AG04449 (cell line): ENCODE measurements at regions not wholly inside any gene's neighbourhood (a gene's known extent, or its start where the extent isn't known, plus 50 kb on each side); places are given as distances from the start of the nearest gene placed in this dataset.

Experiments
- CTCF ChIA-PET: fragments of 350-600 bp; formaldehyde crosslinking; extraction: SDS; loops from one replicate; lab custom pipeline; 2021; ENCODE audit warnings: antibody characterized with exemption; lab: Yijun Ruan, JAX
- POLR2A ChIA-PET: fragments of 400-600, 350-600 bp; formaldehyde crosslinking; extraction: SDS; loops from one replicate; lab custom pipeline; 2020; ENCODE audit warnings: antibody characterized with exemption, inconsistent platforms; lab: Yijun Ruan, JAX
- DNase-seq: peaks from one replicate; pipeline ENCODE4 v3.0.0-alpha.2; 2010; ENCODE audit warnings: low read depth, low spot score
- H3K4me3 ChIP-seq: 2 replicates; pipeline ENCODE4 v1.5.1; 2011; ENCODE audit warnings: low read depth, mild to moderate bottlenecking, control low read depth, low read length
- CTCF ChIP-seq: IDR thresholded peaks from one replicate; pipeline ENCODE4 v1.5.1; 2011; ENCODE audit warnings: mild to moderate bottlenecking, moderate library complexity, low read length, control low read depth, inconsistent platforms; ENCODE audit not compliant: insufficient read depth; ENCODE audit errors: missing control alignments

- no peak overlapping the region for H3K4me3 ChIP-seq
- TF ChIP-seq CTCF, result no peak
- DNase-seq, result no peak
- CTCF ChIA-PET, result interaction anchor here (1.4 to 2.4 kb wide), 2 partner anchors 111 to 382 kb away, joined by 4 to 10 read pairs; no protein-coding TSS in a partner anchor
- POLR2A ChIA-PET, result interaction anchor here (2.5 kb wide), 1 partner anchor 111 kb away, joined by 6 read pairs; no protein-coding TSS in a partner anchor
Observed at GRCh38 chr14:51394384-51394783, 154.3 kb downstream of the TMX1 start.

GRCh38 chr14:51394804-51395203 lies 154.8 kb downstream of the TMX1 start:
- no peak for TF ChIP-seq CTCF
- CTCF ChIA-PET, result interaction anchor here (0.8 to 2.4 kb wide), 4 partner anchors 16 to 258 kb away, joined by 3 to 10 read pairs (median 4); no protein-coding TSS in a partner anchor
- DNase-seq, result no peak
- no peak overlapping the region for H3K4me3 ChIP-seq
- POLR2A ChIA-PET, result interaction anchor here (2.5 kb wide), 1 partner anchor 111 kb away, joined by 6 read pairs; no protein-coding TSS in a partner anchor

- H3K4me3 ChIP-seq, result peak overlapping the region; percentile 13; the same call in 1 of the 2 replicates
- POLR2A ChIA-PET, result interaction anchor here (1.5 to 2.5 kb wide), 2 partner anchors 91 to 112 kb away, joined by 6 to 9 read pairs; no protein-coding TSS in a partner anchor
- TF ChIP-seq CTCF, result peak; percentile 2
- DNase-seq, result peak; percentile 74
- CTCF ChIA-PET, result interaction anchor here (0.8 to 2.4 kb wide), 4 partner anchors 16 to 258 kb away, joined by 3 to 10 read pairs (median 4); no protein-coding TSS in a partner anchor
Observed at GRCh38 chr14:51395361-51395849, 155.4 kb downstream of the TMX1 start.

DNA sequence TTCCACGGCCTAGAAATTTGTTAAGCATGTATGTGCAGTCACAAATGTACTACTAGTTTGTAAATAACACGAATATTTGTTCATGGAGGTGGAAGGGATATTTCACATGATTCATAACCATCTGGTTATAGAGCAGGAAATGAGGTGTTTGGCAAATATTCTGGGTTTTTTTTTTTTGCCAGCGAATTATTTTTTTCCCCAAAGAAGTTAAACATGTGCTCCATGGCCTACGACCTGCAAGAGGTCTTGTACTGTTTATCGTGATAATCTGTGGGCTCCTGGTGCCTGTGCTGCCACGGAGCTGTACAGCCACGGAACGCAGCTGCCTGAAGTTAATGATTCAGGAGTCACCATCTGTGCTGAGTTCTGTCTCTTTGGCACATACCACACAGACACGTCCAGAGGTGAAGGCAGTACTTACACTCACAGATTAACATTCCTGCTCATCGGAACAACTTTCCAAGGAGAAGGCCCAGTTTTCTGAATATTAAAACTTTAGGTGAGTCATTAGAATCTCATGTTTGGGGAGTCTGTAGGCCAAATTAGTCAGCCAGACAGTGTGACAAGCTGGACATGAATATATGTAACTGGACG lies 156.3 kb downstream of the TMX1 start:
- ChIA-PET CTCF (interaction anchor here (0.7 to 2.4 kb wide), 4 partner anchors 112 to 256 kb away, joined by 3 to 10 read pairs (median 3); no protein-coding TSS in a partner anchor), POLR2A (interaction anchor here (0.6 to 2.5 kb wide), 11 partner anchors 8 to 256 kb away, joined by 3 to 9 read pairs (median 4); no protein-coding TSS in a partner anchor)
- no peak overlapping the region for H3K4me3 ChIP-seq
- DNase-seq, result peak; percentile 95
- no peak for TF ChIP-seq CTCF

GRCh38 chr14:51398898-51399297 lies 158.9 kb downstream of the TMX1 start:
- CTCF ChIA-PET, result interaction anchor here (0.9 to 1.3 kb wide), 2 partner anchors 11 to 116 kb away, joined by 3 read pairs; no protein-coding TSS in a partner anchor
- no peak overlapping the region for H3K4me3 ChIP-seq

More at GRCh38 chr14:51398898-51399297, 158.9 kb downstream of the TMX1 start:
- TF ChIP-seq CTCF, result no peak
- POLR2A ChIA-PET, result interaction anchor here (0.6 to 1.2 kb wide), 2 partner anchors 31 to 209 kb away, joined by 3 to 4 read pairs; no protein-coding TSS in a partner anchor
- DNase-seq, result peak; percentile 54
